ENCODE measurements at regions not wholly inside any gene's neighbourhood (a gene's known extent, or its start where the extent isn't known, plus 50 kb on each side); places are given as distances from the start of the nearest gene placed in this dataset.

- no peak overlapping the region for H3K27ac ChIP-seq (ENCODE audit: low read depth, low read length)
- H2AK5ac ChIP-seq (ENCODE audit: low read length) = no peak overlapping the region
- no peaks in the 10 kb centered on the region for H3K79me2 ChIP-seq (ENCODE audit: control insufficient read depth, insufficient read depth, low read length)
- no peaks in the 10 kb centered on the region for H3K36me3 ChIP-seq (ENCODE audit: control insufficient read depth, insufficient read depth, low read length)
- no peak overlapping the region for H3K4me3 ChIP-seq (ENCODE audit: low read length)
- H3K23ac ChIP-seq (ENCODE audit: low read length) = no peak overlapping the region
- H2BK15ac ChIP-seq (replicated peaks; ENCODE audit: low read depth) = no peak overlapping the region
- H4K8ac ChIP-seq (ENCODE audit: low read depth, low read length) = no peak overlapping the region
- H3K27me3 ChIP-seq (ENCODE audit: insufficient read depth, low read length, poor library complexity) = no peaks in the 10 kb centered on the region
- no peak overlapping the region for H3K4ac ChIP-seq (ENCODE audit: low read depth, low read length)
- no peak overlapping the region for H3K18ac ChIP-seq (ENCODE audit: low read length)
- WGBS (ENCODE audit: extremely low coverage, insufficient coverage, low lambda C conversion rate) = no CpG with 5 or more reads among the region's 2 CpGs
- H3K79me1 ChIP-seq (ENCODE audit: low read length) = no peaks in the 10 kb centered on the region
- H2BK120ac ChIP-seq (ENCODE audit: low read depth, low read length) = no peak overlapping the region
- H3K4me2 ChIP-seq (ENCODE audit: low read length) = no peak overlapping the region
- H3K56ac ChIP-seq (ENCODE audit: low read length) = no peak overlapping the region
- no peak for DNase-seq
- no peak overlapping the region for H3K9ac ChIP-seq (ENCODE audit: low read length)
- H3K4me1 ChIP-seq (ENCODE audit: control insufficient read depth, low read depth, low read length) = no peaks in the 10 kb centered on the region
- H4K5ac ChIP-seq (ENCODE audit: low read length) = no peak overlapping the region
- H2BK5ac ChIP-seq (ENCODE audit: low read length) = no peak overlapping the region
These were observed 519.8 kb downstream of the COL11A1 start for GRCh38 chr1:102588536-102588935.

- no peak overlapping the region for H3K23ac ChIP-seq (ENCODE audit: low read length)
- no peak overlapping the region for H3K9ac ChIP-seq (ENCODE audit: low read length)
- H3K27ac ChIP-seq (ENCODE audit: low read depth, low read length) = no peak overlapping the region
- H2BK120ac ChIP-seq (ENCODE audit: low read depth, low read length) = no peak overlapping the region
- no peaks in the 10 kb centered on the region for H3K36me3 ChIP-seq (ENCODE audit: control insufficient read depth, insufficient read depth, low read length)
- H2AK5ac ChIP-seq (ENCODE audit: low read length) = no peak overlapping the region
- H2BK5ac ChIP-seq (ENCODE audit: low read length) = no peak overlapping the region
- H3K56ac ChIP-seq (ENCODE audit: low read length) = no peak overlapping the region
- H3K79me1 ChIP-seq (ENCODE audit: low read length) = no peaks in the 10 kb centered on the region
- H3K4me1 ChIP-seq (ENCODE audit: control insufficient read depth, low read depth, low read length) = no peaks in the 10 kb centered on the region
- no peaks in the 10 kb centered on the region for H3K79me2 ChIP-seq (ENCODE audit: control insufficient read depth, insufficient read depth, low read length)
- no peak overlapping the region for H3K4me2 ChIP-seq (ENCODE audit: low read length)
- no peak overlapping the region for H3K18ac ChIP-seq (ENCODE audit: low read length)
- H4K5ac ChIP-seq (ENCODE audit: low read length) = no peak overlapping the region
- no peak overlapping the region for H4K8ac ChIP-seq (ENCODE audit: low read depth, low read length)
- H3K4ac ChIP-seq (ENCODE audit: low read depth, low read length) = no peak overlapping the region
- H3K27me3 ChIP-seq (ENCODE audit: insufficient read depth, low read length, poor library complexity) = no peaks in the 10 kb centered on the region
- no peak overlapping the region for H3K4me3 ChIP-seq (ENCODE audit: low read length)
- H2BK15ac ChIP-seq (replicated peaks; ENCODE audit: low read depth) = no peak overlapping the region
- DNase-seq = no peak
These were observed 522.3 kb downstream of the COL11A1 start for GRCh38 chr1:102586022-102586421.

GRCh38 chr1:102580806-102581205 is 527.5 kb downstream of the COL11A1 start:
- H3K56ac ChIP-seq (ENCODE audit: low read length) = no peak overlapping the region
- no peak for DNase-seq
- no peak overlapping the region for H3K4ac ChIP-seq (ENCODE audit: low read depth, low read length)
- no peak overlapping the region for H3K4me3 ChIP-seq (ENCODE audit: low read length)
- no peaks in the 10 kb centered on the region for H3K36me3 ChIP-seq (ENCODE audit: control insufficient read depth, insufficient read depth, low read length)
- no peaks in the 10 kb centered on the region for H3K79me2 ChIP-seq (ENCODE audit: control insufficient read depth, insufficient read depth, low read length)
- H2BK15ac ChIP-seq (replicated peaks; ENCODE audit: low read depth) = no peak overlapping the region
- H4K8ac ChIP-seq (ENCODE audit: low read depth, low read length) = no peak overlapping the region
- H2BK5ac ChIP-seq (ENCODE audit: low read length) = no peak overlapping the region
- no CpG with 5 or more reads among the region's 4 CpGs for WGBS (ENCODE audit: extremely low coverage, insufficient coverage, low lambda C conversion rate)
- H3K23ac ChIP-seq (ENCODE audit: low read length) = no peak overlapping the region
- no peak overlapping the region for H3K18ac ChIP-seq (ENCODE audit: low read length)
- H3K9ac ChIP-seq (ENCODE audit: low read length) = no peak overlapping the region
- H4K5ac ChIP-seq (ENCODE audit: low read length) = no peak overlapping the region
- no peak overlapping the region for H3K27ac ChIP-seq (ENCODE audit: low read depth, low read length)
- no peak overlapping the region for H3K4me2 ChIP-seq (ENCODE audit: low read length)
- H3K27me3 ChIP-seq (ENCODE audit: insufficient read depth, low read length, poor library complexity) = no peaks in the 10 kb centered on the region
- H3K79me1 ChIP-seq (ENCODE audit: low read length) = no peaks in the 10 kb centered on the region
- no peak overlapping the region for H2AK5ac ChIP-seq (ENCODE audit: low read length)
- H2BK120ac ChIP-seq (ENCODE audit: low read depth, low read length) = no peak overlapping the region
- H3K4me1 ChIP-seq (ENCODE audit: control insufficient read depth, low read depth, low read length) = no peaks in the 10 kb centered on the region

- H3K4ac ChIP-seq (ENCODE audit: low read depth, low read length) = no peak overlapping the region
- H3K18ac ChIP-seq (ENCODE audit: low read length) = no peak overlapping the region
- DNase-seq = no peak
- H2BK15ac ChIP-seq (replicated peaks; ENCODE audit: low read depth) = no peak overlapping the region
- H4K5ac ChIP-seq (ENCODE audit: low read length) = no peak overlapping the region
- H3K56ac ChIP-seq (ENCODE audit: low read length) = no peak overlapping the region
- H3K4me2 ChIP-seq (ENCODE audit: low read length) = no peak overlapping the region
- H3K4me3 ChIP-seq (ENCODE audit: low read length) = no peak overlapping the region
- H2AK5ac ChIP-seq (ENCODE audit: low read length) = no peak overlapping the region
- no peak overlapping the region for H3K9ac ChIP-seq (ENCODE audit: low read length)
- no peaks in the 10 kb centered on the region for H3K36me3 ChIP-seq (ENCODE audit: control insufficient read depth, insufficient read depth, low read length)
- no peaks in the 10 kb centered on the region for H3K4me1 ChIP-seq (ENCODE audit: control insufficient read depth, low read depth, low read length)
- no peaks in the 10 kb centered on the region for H3K79me1 ChIP-seq (ENCODE audit: low read length)
- H4K8ac ChIP-seq (ENCODE audit: low read depth, low read length) = no peak overlapping the region
- H3K79me2 ChIP-seq (ENCODE audit: control insufficient read depth, insufficient read depth, low read length) = no peaks in the 10 kb centered on the region
- H2BK5ac ChIP-seq (ENCODE audit: low read length) = no peak overlapping the region
- no peak overlapping the region for H2BK120ac ChIP-seq (ENCODE audit: low read depth, low read length)
- no CpG with 5 or more reads among the region's 2 CpGs for WGBS (ENCODE audit: extremely low coverage, insufficient coverage, low lambda C conversion rate)
- H3K27ac ChIP-seq (ENCODE audit: low read depth, low read length) = no peak overlapping the region
- H3K23ac ChIP-seq (ENCODE audit: low read length) = no peak overlapping the region
- H3K27me3 ChIP-seq (ENCODE audit: insufficient read depth, low read length, poor library complexity) = no peaks in the 10 kb centered on the region
These were observed 529.5 kb downstream of the COL11A1 start for GRCh38 chr1:102578804-102579203.

GRCh38 chr1:102572637-102573036 is 535.7 kb downstream of the COL11A1 start:
- H3K79me2 ChIP-seq (ENCODE audit: control insufficient read depth, insufficient read depth, low read length) = no peaks in the 10 kb centered on the region
- H4K8ac ChIP-seq (ENCODE audit: low read depth, low read length) = no peak overlapping the region
- H2BK15ac ChIP-seq (replicated peaks; ENCODE audit: low read depth) = no peak overlapping the region
- no peak overlapping the region for H2BK120ac ChIP-seq (ENCODE audit: low read depth, low read length)
- H3K27me3 ChIP-seq (ENCODE audit: insufficient read depth, low read length, poor library complexity) = no peaks in the 10 kb centered on the region
- H3K4me3 ChIP-seq (ENCODE audit: low read length) = no peak overlapping the region
- H3K79me1 ChIP-seq (ENCODE audit: low read length) = no peaks in the 10 kb centered on the region
- H3K36me3 ChIP-seq (ENCODE audit: control insufficient read depth, insufficient read depth, low read length) = no peaks in the 10 kb centered on the region
- no peak overlapping the region for H3K56ac ChIP-seq (ENCODE audit: low read length)
- no peak overlapping the region for H3K9ac ChIP-seq (ENCODE audit: low read length)
- no peak overlapping the region for H2AK5ac ChIP-seq (ENCODE audit: low read length)
- H4K5ac ChIP-seq (ENCODE audit: low read length) = no peak overlapping the region
- no peak overlapping the region for H3K27ac ChIP-seq (ENCODE audit: low read depth, low read length)
- H3K4me2 ChIP-seq (ENCODE audit: low read length) = no peak overlapping the region
- no peaks in the 10 kb centered on the region for H3K4me1 ChIP-seq (ENCODE audit: control insufficient read depth, low read depth, low read length)
- H3K18ac ChIP-seq (ENCODE audit: low read length) = no peak overlapping the region
- WGBS (ENCODE audit: extremely low coverage, insufficient coverage, low lambda C conversion rate) = no CpG with 5 or more reads among the region's 1 CpG
- H2BK5ac ChIP-seq (ENCODE audit: low read length) = no peak overlapping the region
- H3K4ac ChIP-seq (ENCODE audit: low read depth, low read length) = no peak overlapping the region
- no peak overlapping the region for H3K23ac ChIP-seq (ENCODE audit: low read length)
- peak; percentile 12 for DNase-seq

- H3K79me2 ChIP-seq (ENCODE audit: control insufficient read depth, insufficient read depth, low read length) = no peaks in the 10 kb centered on the region
- no peak overlapping the region for H4K8ac ChIP-seq (ENCODE audit: low read depth, low read length)
- H3K18ac ChIP-seq (ENCODE audit: low read length) = no peak overlapping the region
- no peak overlapping the region for H3K27ac ChIP-seq (ENCODE audit: low read depth, low read length)
- H2BK5ac ChIP-seq (ENCODE audit: low read length) = no peak overlapping the region
- no peak for DNase-seq
- H3K4me1 ChIP-seq (ENCODE audit: control insufficient read depth, low read depth, low read length) = no peaks in the 10 kb centered on the region
- no peak overlapping the region for H2BK15ac ChIP-seq (replicated peaks; ENCODE audit: low read depth)
- no peak overlapping the region for H3K4me2 ChIP-seq (ENCODE audit: low read length)
- no peak overlapping the region for H3K9ac ChIP-seq (ENCODE audit: low read length)
- H3K4me3 ChIP-seq (ENCODE audit: low read length) = no peak overlapping the region
- no peak overlapping the region for H3K4ac ChIP-seq (ENCODE audit: low read depth, low read length)
- H2BK120ac ChIP-seq (ENCODE audit: low read depth, low read length) = no peak overlapping the region
- H3K56ac ChIP-seq (ENCODE audit: low read length) = no peak overlapping the region
- H4K5ac ChIP-seq (ENCODE audit: low read length) = no peak overlapping the region
- H3K79me1 ChIP-seq (ENCODE audit: low read length) = no peaks in the 10 kb centered on the region
- H3K23ac ChIP-seq (ENCODE audit: low read length) = no peak overlapping the region
- no peaks in the 10 kb centered on the region for H3K36me3 ChIP-seq (ENCODE audit: control insufficient read depth, insufficient read depth, low read length)
- H3K27me3 ChIP-seq (ENCODE audit: insufficient read depth, low read length, poor library complexity) = no peaks in the 10 kb centered on the region
- H2AK5ac ChIP-seq (ENCODE audit: low read length) = no peak overlapping the region
These were observed 542.1 kb downstream of the COL11A1 start for GRCh38 chr1:102566182-102566581.

Measured in mesendoderm (in vitro differentiated cells).